GM12801 (cell line): ENCODE measurements at regions not wholly inside any gene's neighbourhood (a gene's known extent, or its start where the extent isn't known, plus 50 kb on each side); places are given as distances from the start of the nearest gene placed in this dataset.

Source experiments
- TF ChIP-seq, protein P1 (sequence below): IDR thresholded peaks from one replicate; pipeline ENCODE4 v1.5.1; 2011; ENCODE audit warnings: control low read depth; ENCODE audit not compliant: insufficient read length; ENCODE audit errors: extremely low read depth

DNA sequence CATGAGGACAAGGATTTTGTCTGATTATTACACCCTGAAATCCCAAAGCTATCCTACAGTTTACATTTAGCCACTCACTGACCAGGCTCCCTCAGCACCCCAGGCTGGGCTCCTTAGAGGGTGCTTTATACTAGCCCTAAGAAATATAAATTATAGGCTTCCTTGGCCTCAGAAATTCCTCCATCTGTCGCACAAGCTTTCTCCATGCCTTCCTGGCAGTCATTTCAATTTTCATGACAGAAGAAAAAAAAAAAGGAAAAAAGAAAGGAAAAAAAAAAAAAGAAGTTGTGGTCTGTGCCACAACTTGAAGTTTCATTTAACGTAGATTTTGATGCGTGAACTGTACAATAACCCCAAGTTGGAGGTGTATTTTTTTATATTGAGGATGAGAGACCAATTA is 719.5 kb downstream of the BCL11A start:
- TF ChIP-seq, protein P1, sequence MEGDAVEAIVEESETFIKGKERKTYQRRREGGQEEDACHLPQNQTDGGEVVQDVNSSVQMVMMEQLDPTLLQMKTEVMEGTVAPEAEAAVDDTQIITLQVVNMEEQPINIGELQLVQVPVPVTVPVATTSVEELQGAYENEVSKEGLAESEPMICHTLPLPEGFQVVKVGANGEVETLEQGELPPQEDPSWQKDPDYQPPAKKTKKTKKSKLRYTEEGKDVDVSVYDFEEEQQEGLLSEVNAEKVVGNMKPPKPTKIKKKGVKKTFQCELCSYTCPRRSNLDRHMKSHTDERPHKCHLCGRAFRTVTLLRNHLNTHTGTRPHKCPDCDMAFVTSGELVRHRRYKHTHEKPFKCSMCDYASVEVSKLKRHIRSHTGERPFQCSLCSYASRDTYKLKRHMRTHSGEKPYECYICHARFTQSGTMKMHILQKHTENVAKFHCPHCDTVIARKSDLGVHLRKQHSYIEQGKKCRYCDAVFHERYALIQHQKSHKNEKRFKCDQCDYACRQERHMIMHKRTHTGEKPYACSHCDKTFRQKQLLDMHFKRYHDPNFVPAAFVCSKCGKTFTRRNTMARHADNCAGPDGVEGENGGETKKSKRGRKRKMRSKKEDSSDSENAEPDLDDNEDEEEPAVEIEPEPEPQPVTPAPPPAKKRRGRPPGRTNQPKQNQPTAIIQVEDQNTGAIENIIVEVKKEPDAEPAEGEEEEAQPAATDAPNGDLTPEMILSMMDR = no peak

DNA sequence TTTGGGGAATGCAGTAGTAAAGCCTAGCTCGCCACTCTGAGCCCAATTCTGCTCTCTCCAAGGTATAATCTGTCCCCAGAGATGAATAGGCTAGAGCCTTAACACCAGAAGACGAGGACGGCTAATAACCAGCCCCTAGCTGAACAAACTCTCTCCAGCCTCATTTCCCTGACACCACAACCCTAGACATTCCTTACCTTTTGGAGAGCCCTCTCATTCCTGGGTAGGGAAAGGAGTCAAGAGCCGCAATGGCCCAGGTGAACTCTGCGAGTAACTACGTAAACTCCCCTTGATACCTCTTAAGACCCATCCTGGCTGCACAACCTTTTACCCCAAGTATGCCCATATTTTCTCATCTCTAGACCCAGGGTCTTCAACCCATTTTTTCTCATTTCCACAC is 722.9 kb downstream of the BCL11A start:
- TF ChIP-seq, protein P1 = no peak

DNA sequence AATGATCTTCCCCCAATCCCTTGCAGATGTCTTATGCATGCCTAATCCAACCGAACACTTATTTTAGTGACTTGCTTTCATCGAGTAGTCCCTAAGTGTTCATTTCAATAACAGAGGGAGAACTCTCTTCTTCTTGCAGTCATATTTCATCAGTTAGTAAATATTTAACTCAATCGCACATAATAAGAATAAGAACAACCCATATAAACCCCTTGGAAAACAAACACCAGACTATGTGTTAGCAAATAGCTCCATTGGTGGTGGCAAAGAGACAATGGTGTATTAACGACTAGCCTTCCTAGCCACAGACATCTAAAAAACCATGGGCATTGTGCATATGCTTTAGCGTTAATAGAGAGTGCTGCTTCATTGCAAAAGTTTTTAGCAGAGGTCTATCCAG is 725.8 kb downstream of the BCL11A start:
- TF ChIP-seq, protein P1 = no peak

DNA sequence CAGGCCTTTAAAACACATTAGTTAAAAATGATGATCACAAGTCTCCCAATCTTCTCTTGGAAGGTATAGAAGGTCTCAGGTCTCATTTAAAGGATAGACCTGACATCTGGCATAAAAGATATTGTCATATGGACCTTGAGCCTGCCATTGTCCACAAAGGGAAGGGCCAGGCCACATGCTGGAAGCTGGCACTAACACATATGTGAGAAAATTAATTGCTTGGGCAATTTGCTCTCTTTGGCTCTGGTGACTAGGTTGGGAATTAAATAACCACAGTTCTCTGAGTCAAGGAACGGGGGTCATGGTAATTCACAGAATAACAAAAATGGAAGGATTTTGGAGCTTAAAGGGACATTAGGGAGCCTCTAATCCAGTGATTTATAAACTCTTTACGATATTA is 727.3 kb downstream of the BCL11A start:
- TF ChIP-seq, protein P1 = no peak

DNA sequence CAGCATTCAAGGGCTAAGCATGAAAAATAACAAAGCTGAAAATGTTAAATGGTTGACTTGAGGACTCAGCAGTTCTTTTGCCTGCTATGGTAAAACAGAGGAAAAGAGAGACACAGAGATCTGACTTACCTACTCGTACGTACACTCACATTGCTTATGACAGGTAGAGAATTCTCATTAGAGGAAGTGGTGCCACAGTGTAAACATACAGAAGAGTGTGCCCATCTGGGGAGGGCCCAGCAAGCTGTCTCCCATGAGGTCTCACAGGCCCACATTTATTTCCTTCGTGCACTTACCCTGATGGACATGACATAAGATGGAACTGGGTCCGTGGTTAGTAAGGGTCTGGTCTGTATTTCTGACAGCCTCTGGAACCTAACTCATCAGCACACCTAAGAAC is 729.1 kb downstream of the BCL11A start:
- TF ChIP-seq, protein P1 = no peak

DNA sequence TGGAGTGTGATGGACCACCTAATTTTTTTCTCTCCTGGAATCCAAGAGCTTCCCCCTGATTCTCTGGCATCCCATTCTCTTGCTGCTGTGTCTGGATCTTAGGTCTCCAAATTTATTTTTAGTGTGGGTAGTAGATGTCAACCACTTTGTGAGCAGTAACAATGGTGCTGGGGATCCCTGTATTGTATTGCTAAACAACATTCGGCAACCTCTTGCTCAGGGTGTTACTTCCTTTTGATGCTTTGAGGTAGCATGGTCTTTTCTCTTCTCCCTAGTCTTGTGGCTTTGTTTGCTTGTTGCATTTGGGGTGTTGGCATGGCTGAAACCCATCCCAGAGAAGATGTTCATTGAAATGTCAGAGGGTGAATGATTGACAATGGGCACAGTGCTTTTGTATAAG is 737.4 kb downstream of the BCL11A start:
- TF ChIP-seq, protein P1 = no peak

DNA sequence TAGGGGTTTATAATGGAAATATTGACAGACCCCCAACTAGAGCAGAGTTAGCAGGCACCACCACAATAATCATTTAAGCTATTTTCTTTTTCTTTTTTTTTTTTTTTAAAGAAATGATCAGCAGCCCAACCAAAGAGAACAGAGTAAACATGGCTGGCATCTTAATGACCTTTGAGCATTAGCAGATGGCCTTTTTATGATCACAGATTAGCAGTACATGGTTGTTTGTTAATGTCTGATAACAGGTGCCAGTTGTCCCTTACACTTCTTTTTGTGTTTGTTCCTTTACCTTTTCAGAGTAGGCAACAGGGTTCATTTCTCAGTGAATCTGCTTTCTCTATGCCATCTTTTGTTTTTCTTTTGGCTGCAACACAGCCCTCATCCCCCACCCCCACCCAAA is 747.0 kb downstream of the BCL11A start:
- TF ChIP-seq, protein P1 = no peak

DNA sequence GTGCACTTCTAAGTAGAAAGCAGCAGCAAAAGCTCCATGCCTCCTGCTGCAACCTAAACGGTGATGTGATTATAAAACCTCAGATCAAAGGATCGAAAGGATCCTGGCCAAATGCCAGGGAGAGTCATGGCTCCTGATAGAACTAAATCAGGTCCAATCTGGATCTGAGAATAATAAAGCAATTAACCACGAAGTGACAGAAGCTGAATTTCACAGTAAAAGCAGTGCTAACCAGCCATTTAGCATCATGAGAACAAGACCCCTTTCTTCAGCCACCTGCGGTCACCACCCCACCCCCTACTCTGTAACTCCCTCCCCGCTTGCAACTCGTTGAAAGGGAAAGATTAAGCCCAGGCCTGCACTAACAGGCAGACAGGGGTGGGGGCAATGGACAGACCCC is 748.7 kb downstream of the BCL11A start:
- TF ChIP-seq, protein P1 = no peak
